ENCODE measurements at regions not wholly inside any gene's neighbourhood (a gene's known extent, or its start where the extent isn't known, plus 50 kb on each side); places are given as distances from the start of the nearest gene placed in this dataset.
"Not testable (repeated sequence)": the region's sequence is repeated elsewhere in the genome, so short reads cannot be mapped to it uniquely, and the experiment has no call there.

DNA sequence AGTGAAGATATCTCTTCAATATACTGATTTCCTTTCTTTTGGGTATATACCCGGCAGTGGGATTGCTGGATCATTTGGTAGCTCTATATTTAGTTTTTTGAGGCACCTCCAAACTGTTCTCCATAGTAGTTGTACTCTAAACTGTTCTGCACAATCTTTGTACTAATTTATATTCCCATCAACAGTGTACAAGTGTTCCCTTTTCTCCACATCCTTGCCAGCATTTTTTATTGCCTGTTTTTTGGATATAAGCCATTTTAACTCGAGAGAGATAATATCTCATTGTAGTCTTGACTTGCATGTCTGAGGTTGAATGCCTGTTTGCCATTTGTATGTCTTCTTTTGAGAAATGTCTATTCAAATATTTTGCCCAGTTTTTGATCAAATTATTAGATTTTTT, 1859.4 kb upstream of the C9orf72 start:
- not testable (repeated sequence) for DNase-seq

GRCh38 chr9:29435368-29435767, 1862.1 kb upstream of the C9orf72 start:
- no peak for DNase-seq

- no peak for DNase-seq
Measured at GRCh38 chr9:29437526-29437925, 1864.2 kb upstream of the C9orf72 start.

DNA sequence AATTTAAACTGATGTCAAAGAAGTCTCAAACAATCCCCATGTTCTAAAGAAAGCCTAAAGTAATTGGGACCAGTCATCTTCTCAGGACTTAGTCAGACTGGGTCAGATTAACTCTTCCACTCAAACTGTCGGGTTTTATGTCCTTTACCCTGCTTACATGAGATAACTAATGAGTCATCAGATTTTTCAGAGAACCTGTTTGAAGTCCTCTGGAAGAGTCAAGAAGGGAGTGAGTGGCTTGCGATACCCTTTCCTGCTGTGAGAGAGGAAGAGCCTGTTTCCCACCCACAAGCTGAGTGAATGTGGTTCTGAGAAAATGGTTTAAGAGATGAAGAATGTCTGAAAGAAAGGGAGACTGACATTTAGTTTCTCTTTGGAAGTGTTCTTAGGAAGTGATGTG, 1866.7 kb upstream of the C9orf72 start:
- DNase-seq = no peak

- no peak for DNase-seq
Measured at GRCh38 chr9:29440449-29440848, 1867.2 kb upstream of the C9orf72 start.

- DNase-seq = no peak
Measured at GRCh38 chr9:29445751-29446150, 1872.5 kb upstream of the C9orf72 start.

- DNase-seq = no peak
Measured at GRCh38 chr9:29449306-29449705, 1876.0 kb upstream of the C9orf72 start.

- not testable (repeated sequence) for DNase-seq
Measured at GRCh38 chr9:29450343-29450875, 1877.1 kb upstream of the C9orf72 start.

DNA sequence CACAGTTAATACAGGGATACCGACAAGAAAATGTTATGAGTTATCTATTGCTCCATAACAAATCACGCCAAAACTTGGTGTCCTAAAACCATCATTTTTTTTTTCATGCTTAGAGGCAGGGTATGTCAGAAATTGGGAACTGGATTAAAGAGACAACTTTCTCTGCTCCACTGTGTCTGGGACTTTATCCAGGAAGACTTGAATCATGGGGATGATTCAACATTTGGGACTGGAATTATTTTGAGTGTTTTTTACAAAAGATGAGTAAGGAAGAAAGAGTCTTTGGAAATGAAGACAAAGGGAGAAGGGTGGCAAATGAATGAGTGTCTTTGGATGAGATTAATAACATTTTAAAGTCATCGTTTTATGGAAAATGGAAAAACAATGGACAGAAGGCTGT, 1883.7 kb upstream of the C9orf72 start:
- DNase-seq = no peak

GRCh38 chr9:29475471-29475870, 1902.2 kb upstream of the C9orf72 start:
- DNase-seq = no peak

GRCh38 chr9:29511680-29512079, 1938.4 kb upstream of the C9orf72 start:
- no peak for DNase-seq

GRCh38 chr9:29514336-29514735, 1941.1 kb upstream of the C9orf72 start:
- peak; percentile 3 for DNase-seq

DNA sequence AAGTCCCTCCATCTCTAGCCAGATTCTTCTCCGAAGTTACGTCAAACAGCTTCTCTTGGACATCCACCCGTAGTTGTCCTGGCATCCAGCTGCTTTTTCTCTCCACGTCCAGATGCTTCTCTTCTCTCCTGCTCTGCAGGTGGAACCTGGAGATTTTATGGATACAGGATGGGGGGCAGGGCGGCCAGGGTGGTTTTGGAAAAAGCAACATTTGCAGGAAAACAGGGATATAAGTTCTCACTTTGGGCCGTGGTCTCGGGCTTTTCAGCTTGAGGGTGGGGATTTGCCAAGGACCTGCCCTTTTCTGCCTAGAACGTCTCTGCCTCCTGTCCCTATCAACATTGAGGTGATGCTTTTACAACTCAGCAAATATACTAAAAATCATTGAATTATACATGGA, 1941.6 kb upstream of the C9orf72 start:
- DNase-seq = no peak

DNA sequence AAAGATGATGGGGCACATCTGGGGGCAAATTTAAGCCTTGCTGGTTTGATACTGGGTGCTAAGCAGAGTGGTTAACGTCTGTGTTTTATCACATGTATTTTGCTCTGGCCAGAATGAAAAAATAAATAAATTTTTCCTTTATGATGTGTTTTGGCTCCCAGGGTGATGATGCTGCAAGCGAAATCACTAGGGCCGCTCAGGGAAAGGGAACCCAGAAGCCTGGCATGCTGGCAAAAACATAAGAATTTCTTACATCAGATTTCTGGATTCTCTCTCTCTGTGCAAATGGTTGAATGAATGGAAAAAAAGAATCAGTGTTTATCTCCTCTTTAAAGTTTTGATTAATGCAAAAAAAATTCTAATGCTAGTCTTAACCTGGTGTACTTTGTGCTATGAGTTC, 1975.2 kb upstream of the C9orf72 start:
- DNase-seq = no peak

DNA sequence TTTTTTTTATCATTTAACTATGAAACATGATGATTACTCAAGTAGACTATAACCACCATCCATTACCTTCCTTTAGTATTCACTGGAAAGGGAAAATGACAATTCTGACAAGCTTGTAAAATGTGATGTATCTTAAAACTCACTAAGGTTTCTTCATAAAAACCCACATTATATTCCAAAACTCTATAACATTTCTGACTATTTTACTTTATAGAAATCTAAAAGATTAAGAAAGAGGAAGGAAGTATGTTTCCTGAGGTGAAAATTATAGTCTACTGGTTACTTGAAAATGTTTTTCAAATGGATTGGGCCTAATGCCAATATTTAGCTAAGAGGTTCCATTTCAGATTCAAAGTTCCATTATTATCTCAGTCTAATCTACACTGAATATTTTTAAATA, 1982.2 kb upstream of the C9orf72 start:
- DNase-seq = no peak

- no peak for DNase-seq
Measured at GRCh38 chr9:29556317-29556716, 1983.0 kb upstream of the C9orf72 start.

DNA sequence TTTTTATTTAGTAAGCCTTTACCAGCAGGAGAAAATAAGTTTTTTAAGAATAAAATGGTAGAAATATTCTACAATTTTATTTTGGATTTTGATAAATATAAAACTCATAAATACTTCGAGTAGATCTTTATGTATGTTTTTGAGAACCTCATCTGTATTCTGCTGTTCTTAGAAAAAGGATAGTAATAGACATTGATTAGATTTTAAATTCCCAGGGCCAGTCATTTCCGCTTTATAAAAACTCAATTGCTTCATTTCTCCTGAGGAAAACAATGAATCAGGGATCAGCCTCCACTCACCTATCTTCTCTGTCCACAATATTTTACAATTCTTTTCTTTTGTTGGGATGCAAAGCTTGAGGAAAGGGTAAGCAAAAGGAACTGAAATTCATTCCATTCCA, 1983.5 kb upstream of the C9orf72 start:
- no peak for DNase-seq

DNA sequence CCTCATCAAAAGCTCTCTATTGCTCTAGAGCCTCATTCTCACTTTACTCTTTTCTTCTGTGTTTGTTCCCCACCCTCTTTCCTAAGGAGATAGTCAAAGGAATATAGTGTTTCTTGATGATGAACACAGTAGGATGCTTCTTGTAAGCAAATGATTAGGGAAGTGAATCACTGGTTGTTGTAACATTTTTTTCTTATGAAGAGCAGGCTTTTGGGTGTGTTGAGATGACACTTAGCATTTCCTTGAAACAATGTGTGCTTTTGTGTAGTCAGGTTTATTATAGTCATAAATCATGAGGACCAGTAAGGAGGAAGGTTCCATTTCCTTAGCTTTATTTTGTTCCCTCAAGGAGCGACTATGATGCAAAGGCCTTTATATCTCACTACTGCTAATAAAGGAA, 1991.3 kb upstream of the C9orf72 start:
- no peak for DNase-seq

- DNase-seq = no peak
Measured at GRCh38 chr9:29575219-29575618, 2001.9 kb upstream of the C9orf72 start.

GRCh38 chr9:29588361-29588760, 2015.1 kb upstream of the C9orf72 start:
- DNase-seq = no peak

DNA sequence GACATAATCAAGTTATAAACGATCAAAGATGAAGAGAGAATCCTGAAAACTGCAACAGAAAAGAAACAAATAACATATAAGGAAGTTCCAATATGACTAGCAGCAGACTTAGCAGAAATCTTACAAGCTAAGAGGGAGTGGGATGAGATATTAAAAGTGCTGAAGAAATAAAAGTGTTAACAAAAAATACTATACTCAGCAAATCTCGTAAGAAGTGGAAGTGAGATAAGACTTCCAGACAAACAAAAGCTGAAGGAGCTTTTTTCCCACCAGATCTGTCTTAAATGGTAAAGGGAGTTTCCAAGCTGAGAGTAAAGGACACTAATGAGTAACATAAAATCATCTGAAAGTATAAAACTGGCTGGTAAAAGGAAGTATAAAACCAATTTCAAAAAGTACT, 2036.0 kb upstream of the C9orf72 start:
- no peak for DNase-seq

- DNase-seq = no peak
Measured at GRCh38 chr9:29613773-29614172, 2040.5 kb upstream of the C9orf72 start.

- DNase-seq = no peak
Measured at GRCh38 chr9:29616844-29617243, 2043.6 kb upstream of the C9orf72 start.

GRCh38 chr9:29625292-29625731, 2052.0 kb upstream of the C9orf72 start:
- no peak for DNase-seq

DNA sequence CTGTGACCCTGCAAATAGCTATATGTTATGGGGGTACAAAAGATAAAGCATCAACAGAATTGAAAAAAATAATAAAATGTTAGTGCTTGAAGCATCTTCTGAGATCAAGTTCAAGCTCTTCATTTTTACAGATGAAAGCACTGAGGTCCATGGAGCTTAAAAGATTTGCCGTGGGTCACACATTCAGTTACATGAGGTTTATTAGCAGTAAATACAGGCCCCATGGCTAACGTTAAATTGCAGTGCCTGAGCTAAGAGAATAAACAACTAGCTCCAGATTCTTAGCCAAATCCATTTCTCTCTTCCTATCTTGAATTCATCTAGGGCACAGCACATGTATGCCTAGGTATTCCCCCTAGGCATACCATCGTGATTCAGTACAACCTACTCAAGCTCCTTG, 2052.7 kb upstream of the C9orf72 start:
- no peak for DNase-seq

Measured in tongue (tissue), 1 donor.